D721Med (cell line): ENCODE measurements at regions not wholly inside any gene's neighbourhood (a gene's known extent, or its start where the extent isn't known, plus 50 kb on each side); places are given as distances from the start of the nearest gene placed in this dataset.
A peak's percentile ranks its signal among the peaks of the same experiment; 100 is the strongest.

Experiments used
- DNase-seq: peaks from one replicate; pipeline ENCODE4 v3.0.0; 2011; ENCODE audit warnings: low spot score; ENCODE audit not compliant: insufficient read length
- FAIRE-seq: peaks from 2 replicates; lab custom pipeline; 2011; peaks lifted over from hg19 to GRCh38; lab: Jason Lieb, UNC
- TF ChIP-seq, protein P1 (sequence below): IDR thresholded peaks from 2 replicates; pipeline ENCODE4 v1.5.1; 2012; ENCODE audit warnings: mild to moderate bottlenecking, control low read depth; ENCODE audit not compliant: insufficient read depth; ENCODE audit errors: missing control alignments

DNA sequence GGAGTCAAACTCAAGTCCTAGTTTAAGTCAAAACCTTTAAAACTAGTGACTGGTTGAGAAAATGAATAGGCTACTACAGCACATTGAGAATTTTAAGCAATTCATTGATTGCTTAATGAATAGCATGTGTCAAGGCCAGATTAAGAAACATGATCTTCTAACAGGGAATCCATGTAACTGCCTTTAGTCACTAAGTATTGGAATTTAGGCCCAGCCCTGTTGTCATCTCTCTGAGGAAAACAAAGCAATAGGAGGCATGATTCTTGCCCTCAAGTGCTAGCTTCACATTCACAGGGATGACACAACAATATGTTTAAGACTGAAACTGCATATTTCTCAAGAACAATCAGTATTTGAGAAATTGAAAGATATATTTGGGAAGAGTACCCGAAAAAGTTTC, 70.0 kb upstream of the PTGS2 start:
- TF ChIP-seq, protein P1, sequence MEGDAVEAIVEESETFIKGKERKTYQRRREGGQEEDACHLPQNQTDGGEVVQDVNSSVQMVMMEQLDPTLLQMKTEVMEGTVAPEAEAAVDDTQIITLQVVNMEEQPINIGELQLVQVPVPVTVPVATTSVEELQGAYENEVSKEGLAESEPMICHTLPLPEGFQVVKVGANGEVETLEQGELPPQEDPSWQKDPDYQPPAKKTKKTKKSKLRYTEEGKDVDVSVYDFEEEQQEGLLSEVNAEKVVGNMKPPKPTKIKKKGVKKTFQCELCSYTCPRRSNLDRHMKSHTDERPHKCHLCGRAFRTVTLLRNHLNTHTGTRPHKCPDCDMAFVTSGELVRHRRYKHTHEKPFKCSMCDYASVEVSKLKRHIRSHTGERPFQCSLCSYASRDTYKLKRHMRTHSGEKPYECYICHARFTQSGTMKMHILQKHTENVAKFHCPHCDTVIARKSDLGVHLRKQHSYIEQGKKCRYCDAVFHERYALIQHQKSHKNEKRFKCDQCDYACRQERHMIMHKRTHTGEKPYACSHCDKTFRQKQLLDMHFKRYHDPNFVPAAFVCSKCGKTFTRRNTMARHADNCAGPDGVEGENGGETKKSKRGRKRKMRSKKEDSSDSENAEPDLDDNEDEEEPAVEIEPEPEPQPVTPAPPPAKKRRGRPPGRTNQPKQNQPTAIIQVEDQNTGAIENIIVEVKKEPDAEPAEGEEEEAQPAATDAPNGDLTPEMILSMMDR = no peak
- DNase-seq (no peak), FAIRE-seq (peak; percentile 74)

DNA sequence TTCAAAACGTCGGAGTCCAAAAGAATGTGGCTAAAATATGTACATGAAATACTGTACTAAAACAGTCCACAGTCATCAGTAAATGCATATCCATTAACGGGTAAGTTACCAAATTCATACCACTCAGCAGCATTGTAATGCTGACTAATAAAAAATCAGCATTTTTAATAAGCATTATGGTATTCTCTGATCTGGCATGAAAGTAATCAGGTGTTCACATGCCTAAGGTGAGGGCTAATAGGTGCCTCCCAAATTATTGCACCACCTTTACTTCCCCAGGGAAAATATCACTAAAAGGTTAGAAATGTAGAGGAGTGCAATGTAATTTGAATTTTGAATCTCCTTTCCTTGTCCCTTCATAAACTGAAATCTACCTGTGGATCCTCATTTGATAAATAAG, 69.6 kb upstream of the PTGS2 start:
- DNase-seq = no peak
- TF ChIP-seq, protein P1 = no peak
- FAIRE-seq = no peak

DNA sequence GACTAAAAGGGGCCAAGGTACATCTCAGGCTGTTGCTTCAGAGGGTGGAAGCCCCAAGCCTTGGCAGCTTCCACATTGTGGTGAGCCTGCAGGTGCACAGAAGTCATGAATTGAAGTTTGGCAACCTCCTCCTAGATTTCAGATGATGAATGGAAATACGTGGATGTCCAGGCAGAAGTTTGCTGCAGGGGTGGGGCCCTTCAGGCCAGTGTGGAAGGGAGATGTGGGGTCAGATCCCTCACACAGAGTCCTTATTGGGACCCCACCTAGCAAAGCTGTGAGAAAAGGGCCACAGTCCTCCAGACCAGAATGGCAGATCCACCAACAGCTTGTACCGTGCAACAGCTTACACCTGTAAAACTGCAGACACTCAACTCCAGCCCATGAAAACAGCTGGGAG, 67.4 kb upstream of the PTGS2 start:
- TF ChIP-seq, protein P1 = no peak
- no peak for DNase-seq
- no peak for FAIRE-seq

DNA sequence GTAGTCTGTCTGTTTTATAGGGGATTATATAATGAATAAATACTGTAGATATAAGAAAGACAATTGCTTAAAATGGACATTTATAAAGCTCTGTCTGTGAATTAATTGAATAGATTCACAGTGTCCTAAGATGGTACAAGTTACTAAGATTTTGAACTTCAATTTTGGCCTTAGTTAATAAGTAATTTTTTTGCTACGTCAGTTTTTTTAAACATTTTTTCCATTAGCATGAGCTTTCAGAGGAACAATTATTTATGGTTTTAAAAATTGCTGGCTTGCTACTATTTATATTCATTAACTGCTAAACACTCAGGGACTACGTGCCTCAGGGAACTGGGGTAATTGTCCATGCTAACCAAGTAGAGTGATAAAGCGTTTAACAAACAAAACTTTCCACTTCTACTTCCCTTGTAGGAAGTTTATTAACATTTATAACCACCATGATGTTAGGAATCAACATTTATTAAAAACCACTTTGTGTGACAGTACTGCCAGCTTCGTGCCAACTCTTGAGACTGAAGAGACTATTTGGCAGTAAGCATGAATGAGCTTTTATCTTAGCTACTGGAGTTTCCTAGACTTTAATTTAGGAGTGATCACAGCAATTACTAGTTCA, 65.4 kb upstream of the PTGS2 start:
- TF ChIP-seq, protein P1 = no peak
- DNase-seq (no peak), FAIRE-seq (peak; percentile 48)

DNA sequence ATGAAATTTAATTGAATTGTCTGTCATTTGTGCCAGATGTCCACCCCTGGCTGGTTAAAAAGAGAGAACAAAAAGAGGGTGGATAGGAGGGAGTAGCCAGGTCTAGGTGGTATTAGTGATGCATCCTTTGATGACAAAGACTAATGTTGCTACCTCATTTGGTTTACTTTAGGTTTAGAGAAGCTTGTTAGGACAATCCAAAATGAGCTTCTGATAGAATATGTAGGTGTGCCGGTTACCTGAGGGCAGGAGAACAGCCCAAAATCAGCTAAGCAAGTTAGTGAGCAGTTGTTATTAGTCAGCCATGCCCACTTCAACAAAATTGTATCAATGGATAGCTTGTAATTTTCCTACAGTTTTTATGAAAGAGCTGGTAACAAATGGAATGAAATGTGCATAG, 61.4 kb upstream of the PTGS2 start:
- FAIRE-seq (no peak), DNase-seq (no peak)
- TF ChIP-seq, protein P1 = no peak

DNA sequence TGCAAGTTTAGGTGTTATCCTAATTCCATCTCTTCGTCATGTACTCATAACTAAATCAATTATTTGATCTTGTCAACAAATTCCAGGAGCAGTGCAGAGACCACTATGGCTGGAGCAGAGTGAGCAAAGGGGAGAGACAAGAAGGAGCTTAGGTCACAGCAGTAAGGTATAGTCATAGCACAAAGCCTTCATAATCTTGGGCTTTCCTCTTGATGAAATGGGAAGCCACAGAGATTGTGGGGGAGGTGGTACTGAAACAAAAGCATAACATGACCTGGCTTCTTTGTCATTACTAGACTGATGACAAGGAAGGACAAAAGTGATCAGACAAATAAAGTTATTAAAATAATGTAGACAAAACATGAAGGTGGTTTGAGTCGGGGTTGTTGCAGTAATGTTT, 60.1 kb upstream of the PTGS2 start:
- peak; percentile 69 for FAIRE-seq
- TF ChIP-seq, protein P1 = no peak
- no peak for DNase-seq

DNA sequence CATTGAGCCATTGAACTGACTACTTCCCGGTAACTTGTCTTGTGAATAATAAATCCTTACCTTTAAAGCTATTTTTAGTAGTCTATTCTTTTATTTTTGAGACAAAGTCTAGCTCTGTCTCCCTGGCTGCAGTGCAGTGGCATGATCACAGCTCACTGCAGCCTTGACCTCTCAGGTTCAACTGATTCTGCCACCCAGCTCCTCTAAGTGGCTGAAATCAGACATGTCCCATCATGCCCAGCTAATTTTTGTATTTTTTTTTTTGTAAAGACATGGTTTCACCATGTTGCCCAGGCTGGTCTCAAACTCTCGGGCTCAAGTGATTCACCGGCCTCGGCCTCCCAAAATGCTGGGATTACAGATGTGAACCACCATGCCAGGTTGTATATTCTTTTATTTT, 59.3 kb upstream of the PTGS2 start:
- DNase-seq = no peak
- FAIRE-seq = no peak
- TF ChIP-seq, protein P1 = no peak
